PC-3 (cell line): ENCODE measurements at regions not wholly inside any gene's neighbourhood (a gene's known extent, or its start where the extent isn't known, plus 50 kb on each side); places are given as distances from the start of the nearest gene placed in this dataset.

Experiments
- ATAC-seq: fragments of 200-7000 bp; cut with Tn5 transposase; 2 replicates; pipeline ENCODE4 v1.9.1; 2020; ENCODE audit warnings: mild to moderate bottlenecking, moderate library complexity
- BruUV-seq: library from RNA; stranded (reverse); fragments of 400-500 nt; replicated peaks from 2 replicates; lab custom pipeline; 2021; lab: Mats Ljungman, UMichigan
- CTCF ChIA-PET: fragments of 300-600 bp; sonication (Branson Sonifier 250); formaldehyde crosslinking; loops from one replicate; lab custom pipeline; 2022; ENCODE audit warnings: antibody characterized with exemption; lab: Charles Lee
- POLR2A ChIA-PET: fragments of 300-600 bp; sonication (Branson Sonifier 250); formaldehyde crosslinking; loops from one replicate; lab custom pipeline; 2022; ENCODE audit warnings: antibody characterized with exemption; ENCODE audit not compliant: unreplicated experiment; lab: Charles Lee
- DNase-seq: peaks from one replicate; pipeline ENCODE4 v3.0.0-alpha.2; 2015
- H2AFZ ChIP-seq: fragments of 300-600 bp; sonication (generic); 2 replicates; pipeline ENCODE4 v1.6.0; 2016; ENCODE audit warnings: antibody characterized with exemption, low read length
- H3F3A ChIP-seq: fragments of 300-600 bp; sonication (generic); one replicate; pipeline ENCODE4 v1.6.0; 2017; ENCODE audit warnings: antibody characterized with exemption, low read length, control low read depth, mild to moderate bottlenecking; ENCODE audit not compliant: unreplicated experiment
- H3K27ac ChIP-seq: fragments of 300-600 bp; sonication (generic); 2 replicates; pipeline ENCODE4 v1.5.1; 2016; ENCODE audit warnings: mild to moderate bottlenecking, low read length
- H3K27me3 ChIP-seq: fragments of 300-600 bp; sonication (generic); 2 replicates; pipeline ENCODE4 v1.6.1; 2016; ENCODE audit warnings: low read length, mixed read lengths
- H3K36me3 ChIP-seq: fragments of 300-600 bp; sonication (generic); 2 replicates; pipeline ENCODE4 v1.6.1; 2016; ENCODE audit warnings: low read depth, mixed run types, low read length, mixed read lengths
- H3K4me1 ChIP-seq: fragments of 300-600 bp; sonication (generic); 2 replicates; pipeline ENCODE4 v1.5.1; 2016; ENCODE audit warnings: low read length; ENCODE audit not compliant: insufficient read depth
- H3K4me2 ChIP-seq: fragments of 300-600 bp; sonication (generic); 2 replicates; pipeline ENCODE4 v1.6.0; 2016; ENCODE audit warnings: low read length
- H3K4me3 ChIP-seq: fragments of 300-600 bp; sonication (generic); 2 replicates; pipeline ENCODE4 v1.5.1; 2016; ENCODE audit warnings: mild to moderate bottlenecking, low read length, mixed read lengths
- H3K79me2 ChIP-seq: fragments of 300-600 bp; sonication (generic); 2 replicates; pipeline ENCODE4 v1.6.1; 2017; ENCODE audit warnings: low read length, mixed read lengths
- H3K9ac ChIP-seq: fragments of 300-600 bp; sonication (generic); 2 replicates; pipeline ENCODE4 v1.6.0; 2016; ENCODE audit warnings: mild to moderate bottlenecking, low read length
- H3K9me2 ChIP-seq: fragments of 300-600 bp; sonication (generic); replicated peaks from 2 replicates; pipeline ENCODE4 v1.6.1; 2016; ENCODE audit warnings: mixed run types, low read length, mixed read lengths
- H3K9me3 ChIP-seq: fragments of 300-600 bp; sonication (generic); 2 replicates; pipeline ENCODE4 v1.6.1; 2016; ENCODE audit warnings: low read length, mixed read lengths
- H4K20me1 ChIP-seq: fragments of 300-600 bp; sonication (generic); 2 replicates; pipeline ENCODE4 v1.6.1; 2016; ENCODE audit warnings: low read length, mixed read lengths
- EZH2 ChIP-seq: fragments of 300-600 bp; sonication (generic); IDR thresholded peaks from one replicate; pipeline ENCODE4 v1.6.1; 2017; ENCODE audit warnings: antibody characterized with exemption, mild to moderate bottlenecking, low read length; ENCODE audit not compliant: unreplicated experiment
- EZH2phosphoT487 ChIP-seq: fragments of 300-600 bp; sonication (generic); IDR thresholded peaks from 2 replicates; pipeline ENCODE4 v1.6.1; 2018; ENCODE audit warnings: mild to moderate bottlenecking, antibody characterized with exemption, low read length, borderline replicate concordance
- intact Hi-C: fragments of 100-400 bp; cut with micrococcal nuclease; formaldehyde crosslinking; loops from 2 replicates; pipeline ENCODE4 v1.9.0; 2023
- TF ChIP-seq, protein P1 (sequence below): fragments of 300-600 bp; sonication (generic); conservative IDR thresholded peaks from 2 replicates; pipeline ENCODE4 v1.5.1; 2017; ENCODE audit warnings: antibody characterized with exemption, low read depth, mild to moderate bottlenecking, low read length

DNA sequence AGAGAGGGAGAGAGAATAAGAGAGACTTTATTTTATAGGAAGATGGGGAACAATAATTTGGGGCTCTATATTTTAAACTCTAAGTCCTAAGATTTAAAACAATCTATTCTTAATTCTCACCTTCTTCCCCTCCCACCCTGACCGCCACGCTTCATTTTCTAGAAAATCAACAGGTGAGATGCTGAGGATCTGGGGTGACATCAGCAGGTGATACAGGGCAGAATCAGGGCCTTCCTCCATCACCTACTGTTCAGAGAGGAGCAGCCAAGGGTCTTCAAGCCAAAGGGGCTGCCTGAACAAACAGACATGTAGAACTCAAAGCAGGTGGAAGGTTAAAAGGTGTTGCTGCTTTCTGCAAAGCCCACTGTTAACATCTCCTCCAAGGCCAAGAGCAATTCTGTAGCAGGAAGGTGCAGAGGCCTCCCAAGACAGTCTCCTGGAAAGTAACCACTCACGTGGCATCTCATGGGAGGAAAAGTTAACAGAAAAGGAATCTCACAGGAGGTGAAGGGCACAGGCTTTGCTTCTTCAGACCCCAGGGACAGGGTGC lies 183.6 kb upstream of the TLE3 start:
- DNase-seq (no peak), ATAC-seq (no peak)
- no peak overlapping the region for H3K4me3 ChIP-seq
- H3K9ac ChIP-seq: no peak overlapping the region
- no peaks in the 10 kb centered on the region for H3K9me3 ChIP-seq
- no TSS peak for BruUV-seq
- no peaks in the 10 kb centered on the region for H3K9me2 ChIP-seq
- no peak overlapping the region for H2AFZ ChIP-seq
- intact Hi-C loops: no loop called here
- H3K36me3 ChIP-seq: no peaks in the 10 kb centered on the region
- CTCF ChIA-PET: no interaction called here
- peaks cover 8% of the 10 kb centered on the region; the same call in 1 of the 2 replicates for H3K4me1 ChIP-seq
- H3K27ac ChIP-seq: no peak overlapping the region
- H3K79me2 ChIP-seq: no peaks in the 10 kb centered on the region
- no peak overlapping the region for H3K4me2 ChIP-seq
- TF ChIP-seq EZH2phosphoT487 (no peak), EZH2 (no peak)
- TF ChIP-seq, protein P1, sequence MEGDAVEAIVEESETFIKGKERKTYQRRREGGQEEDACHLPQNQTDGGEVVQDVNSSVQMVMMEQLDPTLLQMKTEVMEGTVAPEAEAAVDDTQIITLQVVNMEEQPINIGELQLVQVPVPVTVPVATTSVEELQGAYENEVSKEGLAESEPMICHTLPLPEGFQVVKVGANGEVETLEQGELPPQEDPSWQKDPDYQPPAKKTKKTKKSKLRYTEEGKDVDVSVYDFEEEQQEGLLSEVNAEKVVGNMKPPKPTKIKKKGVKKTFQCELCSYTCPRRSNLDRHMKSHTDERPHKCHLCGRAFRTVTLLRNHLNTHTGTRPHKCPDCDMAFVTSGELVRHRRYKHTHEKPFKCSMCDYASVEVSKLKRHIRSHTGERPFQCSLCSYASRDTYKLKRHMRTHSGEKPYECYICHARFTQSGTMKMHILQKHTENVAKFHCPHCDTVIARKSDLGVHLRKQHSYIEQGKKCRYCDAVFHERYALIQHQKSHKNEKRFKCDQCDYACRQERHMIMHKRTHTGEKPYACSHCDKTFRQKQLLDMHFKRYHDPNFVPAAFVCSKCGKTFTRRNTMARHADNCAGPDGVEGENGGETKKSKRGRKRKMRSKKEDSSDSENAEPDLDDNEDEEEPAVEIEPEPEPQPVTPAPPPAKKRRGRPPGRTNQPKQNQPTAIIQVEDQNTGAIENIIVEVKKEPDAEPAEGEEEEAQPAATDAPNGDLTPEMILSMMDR: no peak
- POLR2A ChIA-PET: no interaction called here
- H4K20me1 ChIP-seq: no peaks in the 10 kb centered on the region
- H3K27me3 ChIP-seq: no peaks in the 10 kb centered on the region
- no peaks in the 10 kb centered on the region for H3F3A ChIP-seq

- no peaks in the 10 kb centered on the region for H3K9me2 ChIP-seq
- no peaks in the 10 kb centered on the region for H3F3A ChIP-seq
- POLR2A ChIA-PET: no interaction called here
- H3K27ac ChIP-seq: no peak overlapping the region
- TF ChIP-seq EZH2phosphoT487 (no peak), EZH2 (no peak)
- TF ChIP-seq, protein P1: no peak
- H3K9ac ChIP-seq: no peak overlapping the region
- H3K27me3 ChIP-seq: no peaks in the 10 kb centered on the region
- H3K4me3 ChIP-seq: no peak overlapping the region
- H3K4me2 ChIP-seq: no peak overlapping the region
- DNase-seq (no peak), ATAC-seq (no peak)
- H4K20me1 ChIP-seq: no peaks in the 10 kb centered on the region
- CTCF ChIA-PET: no interaction called here
- no peaks in the 10 kb centered on the region for H3K36me3 ChIP-seq
- intact Hi-C loops: no loop called here
- H3K4me1 ChIP-seq: peaks cover 8% of the 10 kb centered on the region; the same call in 1 of the 2 replicates
- no TSS peak for BruUV-seq
- H2AFZ ChIP-seq: no peak overlapping the region
- no peaks in the 10 kb centered on the region for H3K79me2 ChIP-seq
- no peaks in the 10 kb centered on the region for H3K9me3 ChIP-seq
Measured at GRCh38 chr15:70280781-70281180, 183.1 kb upstream of the TLE3 start.

GRCh38 chr15:70279096-70279495 lies 181.4 kb upstream of the TLE3 start:
- no peak for DNase-seq
- Histone ChIP-seq H3K9me3 (no peaks in the 10 kb centered on the region), H3K36me3 (no peaks in the 10 kb centered on the region), H3K4me1 (peaks cover 8% of the 10 kb centered on the region; the same call in 1 of the 2 replicates), H3K4me3 (no peak overlapping the region), H3K4me2 (no peak overlapping the region), H3K9ac (no peak overlapping the region), H2AFZ (no peak overlapping the region), H3K79me2 (no peaks in the 10 kb centered on the region), H3K27ac (no peak overlapping the region), H3K27me3 (no peaks in the 10 kb centered on the region), H3F3A (no peaks in the 10 kb centered on the region), H3K9me2 (no peaks in the 10 kb centered on the region), H4K20me1 (no peaks in the 10 kb centered on the region)
- no TSS peak for BruUV-seq
- ChIA-PET POLR2A (no interaction called here), CTCF (no interaction called here)
- intact Hi-C loops: no loop called here
- TF ChIP-seq, protein P1: no peak
- TF ChIP-seq EZH2phosphoT487 (no peak), EZH2 (no peak)
- ATAC-seq: no peak
